Fibroblast of the conjunctiva (primary cell): ENCODE measurements at regions not wholly inside any gene's neighbourhood (a gene's known extent, or its start where the extent isn't known, plus 50 kb on each side); places are given as distances from the start of the nearest gene placed in this dataset.

ENCODE experiments used
- DNase-seq: peaks from one replicate; pipeline ENCODE4 v3.0.0-alpha.2; 2010; ENCODE audit warnings: low read depth

- no peak for DNase-seq
These were observed 242.0 kb upstream of the ACTRT1 start for GRCh38 chrX:128294198-128294597.

- no peak for DNase-seq
These were observed 235.5 kb upstream of the ACTRT1 start for GRCh38 chrX:128287693-128288092.

- no peak for DNase-seq
These were observed 198.4 kb upstream of the ACTRT1 start for GRCh38 chrX:128250621-128251020.

- DNase-seq, result no peak
These were observed 164.2 kb upstream of the ACTRT1 start for GRCh38 chrX:128216364-128216763.

GRCh38 chrX:128165884-128166408, 113.7 kb upstream of the ACTRT1 start:
- DNase-seq, result no peak

- no peak for DNase-seq
These were observed 104.0 kb upstream of the ACTRT1 start for GRCh38 chrX:128156204-128156603.

- no peak for DNase-seq
These were observed 90.5 kb upstream of the ACTRT1 start for GRCh38 chrX:128142745-128143144.

- no peak for DNase-seq
These were observed 54.4 kb upstream of the ACTRT1 start for GRCh38 chrX:128106630-128107029.

GRCh38 chrX:128105659-128106058, 53.5 kb upstream of the ACTRT1 start:
- no peak for DNase-seq
